ENCODE measurements at regions not wholly inside any gene's neighbourhood (a gene's known extent, or its start where the extent isn't known, plus 50 kb on each side); places are given as distances from the start of the nearest gene placed in this dataset.

DNA sequence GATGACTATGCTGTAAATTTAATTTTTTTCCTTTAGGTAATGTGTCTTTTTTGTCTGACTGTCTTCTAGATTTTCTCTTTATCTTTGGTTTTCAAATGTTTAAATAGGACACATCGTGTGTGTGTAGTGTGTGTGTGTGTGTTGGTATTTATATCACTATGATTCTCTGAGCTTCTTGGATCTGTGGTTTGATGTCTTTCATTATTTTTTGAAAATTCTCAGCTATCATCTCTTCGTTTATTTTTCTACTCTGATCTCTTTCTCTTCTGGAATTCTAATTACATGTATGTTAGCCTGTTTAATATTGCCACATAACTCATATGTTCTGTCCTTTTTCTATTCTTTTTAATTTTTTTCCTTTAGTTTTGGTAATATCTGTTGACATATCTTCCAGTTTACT, 73.5 kb upstream of the OR10AD1 start (continued):
- TF ChIP-seq ZNF8 (CRISPR knock-in tag; IDR thresholded peaks at IDR 0.05) (no peak), RARB (CRISPR knock-in tag; IDR thresholded peaks at IDR 0.05) (no peak)

DNA sequence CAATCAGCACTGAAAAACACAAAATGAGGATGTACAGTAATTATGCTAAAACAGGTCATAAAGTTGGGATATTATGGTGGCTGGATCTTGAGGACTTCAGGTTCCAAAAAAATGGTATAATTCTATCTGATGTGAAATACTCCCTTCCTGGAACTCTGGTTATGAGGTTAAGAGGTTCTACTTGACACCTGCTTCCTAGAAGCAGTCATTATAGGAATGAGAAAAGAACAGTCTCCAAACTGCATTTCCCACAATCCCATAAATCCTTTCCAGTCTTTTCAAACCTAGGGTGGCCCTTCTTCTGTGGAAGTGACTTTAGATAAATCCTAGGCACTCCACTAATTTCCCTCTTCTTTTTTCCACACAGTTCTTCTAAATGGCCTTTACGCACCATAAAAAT, 63.7 kb upstream of the OR10AD1 start:
- TF ChIP-seq PPARA (CRISPR knock-in tag; IDR thresholded peaks at IDR 0.05; ENCODE audit: borderline replicate concordance), result no peak
- TF ChIP-seq CSRNP3 (CRISPR knock-in tag; IDR thresholded peaks at IDR 0.05), result no peak
- no peak for TF ChIP-seq ISL1 (CRISPR knock-in tag; IDR thresholded peaks at IDR 0.05)
- TF ChIP-seq CSDC2 (CRISPR knock-in tag; IDR thresholded peaks at IDR 0.05), result no peak
- no peak for TF ChIP-seq RARB (CRISPR knock-in tag; IDR thresholded peaks at IDR 0.05)
- TF ChIP-seq ARNTL (CRISPR knock-in tag; IDR thresholded peaks at IDR 0.05; ENCODE audit: borderline replicate concordance, low read depth), result no peak
- no peak for TF ChIP-seq ESRRG (CRISPR knock-in tag; IDR thresholded peaks at IDR 0.05)
- no peak for TF ChIP-seq POU6F1 (CRISPR knock-in tag; IDR thresholded peaks at IDR 0.05; ENCODE audit: borderline replicate concordance, low read depth)
- no peak for TF ChIP-seq TOX (CRISPR knock-in tag; IDR thresholded peaks at IDR 0.05; ENCODE audit: borderline replicate concordance)
- TF ChIP-seq ZFP3 (CRISPR knock-in tag; IDR thresholded peaks at IDR 0.05), result no peak
- TF ChIP-seq ZNF8 (CRISPR knock-in tag; IDR thresholded peaks at IDR 0.05), result no peak
- no peak for TF ChIP-seq ZNF565 (CRISPR knock-in tag; conservative IDR thresholded peaks at IDR 0.05; ENCODE audit: low read depth)
- no peak for TF ChIP-seq TSHZ2 (CRISPR knock-in tag; IDR thresholded peaks at IDR 0.05)
- no peak for ATAC-seq

DNA sequence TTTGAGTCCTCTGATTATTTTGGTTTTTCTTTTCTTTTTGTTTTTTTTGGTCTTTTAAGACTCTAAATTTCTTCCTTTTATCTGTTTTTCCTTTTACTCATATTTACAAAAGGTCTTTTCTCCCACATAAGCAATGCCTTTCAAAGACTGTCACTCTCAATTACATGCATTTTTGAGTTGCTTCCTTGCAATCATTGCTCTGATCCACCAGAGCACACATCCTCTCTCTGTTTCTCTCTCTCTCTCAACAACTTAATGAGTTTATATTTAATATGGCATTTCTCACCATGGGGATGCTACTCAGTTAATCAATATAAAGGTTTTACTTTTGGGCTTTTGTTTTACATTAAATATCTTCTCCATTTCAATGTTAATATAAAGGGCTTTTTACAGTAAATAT, 62.7 kb upstream of the OR10AD1 start:
- ATAC-seq, result no peak
- TF ChIP-seq POU6F1 (CRISPR knock-in tag; IDR thresholded peaks at IDR 0.05; ENCODE audit: borderline replicate concordance, low read depth), result no peak
- no peak for TF ChIP-seq ZC3H10 (CRISPR knock-in tag; IDR thresholded peaks at IDR 0.05)

DNA sequence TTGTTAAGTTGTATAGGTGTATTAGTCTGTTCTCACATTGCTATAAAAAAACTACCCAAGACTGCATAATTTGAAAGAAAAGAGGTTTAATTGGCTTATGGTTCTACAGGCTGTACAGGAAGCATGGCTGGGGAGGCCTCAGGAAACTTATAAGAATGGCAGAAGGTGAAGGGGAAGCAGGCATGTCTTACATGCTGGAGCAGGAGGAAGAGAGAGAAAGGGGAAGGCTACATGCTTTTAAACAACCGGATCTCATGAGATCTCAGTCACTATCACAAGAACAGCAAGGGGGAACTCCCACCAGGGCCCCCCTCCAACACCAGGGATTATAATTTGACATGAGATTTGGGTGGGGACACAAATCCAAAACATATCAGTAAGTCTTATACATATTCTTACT, 60.5 kb upstream of the OR10AD1 start:
- TF ChIP-seq RARB (CRISPR knock-in tag; IDR thresholded peaks at IDR 0.05) (no peak), ZFP30 (CRISPR knock-in tag; IDR thresholded peaks at IDR 0.05) (no peak), ZNF8 (CRISPR knock-in tag; IDR thresholded peaks at IDR 0.05) (no peak), TCF4 (CRISPR knock-in tag; IDR thresholded peaks at IDR 0.05; ENCODE audit: borderline replicate concordance) (no peak), PPARA (CRISPR knock-in tag; IDR thresholded peaks at IDR 0.05; ENCODE audit: borderline replicate concordance) (no peak), CSRNP3 (CRISPR knock-in tag; IDR thresholded peaks at IDR 0.05) (no peak), CREB5 (CRISPR knock-in tag; IDR thresholded peaks at IDR 0.05; ENCODE audit: low read depth) (no peak), PATZ1 (CRISPR knock-in tag; IDR thresholded peaks at IDR 0.05; ENCODE audit: borderline replicate concordance) (no peak), SNAI2 (CRISPR knock-in tag; IDR thresholded peaks at IDR 0.05) (no peak), OSR1 (CRISPR knock-in tag; IDR thresholded peaks at IDR 0.05) (no peak), GLIS3 (CRISPR knock-in tag; IDR thresholded peaks at IDR 0.05) (no peak), BACH2 (CRISPR knock-in tag; IDR thresholded peaks at IDR 0.05; ENCODE audit: borderline replicate concordance) (no peak), ZNF565 (CRISPR knock-in tag; conservative IDR thresholded peaks at IDR 0.05; ENCODE audit: low read depth) (no peak), ZC3H10 (CRISPR knock-in tag; IDR thresholded peaks at IDR 0.05) (no peak)
- no peak for ATAC-seq
